Osteoblast (primary cell): ENCODE measurements at regions not wholly inside any gene's neighbourhood (a gene's known extent, or its start where the extent isn't known, plus 50 kb on each side); places are given as distances from the start of the nearest gene placed in this dataset.

Source experiments
- DNase-seq: peaks from one replicate; pipeline ENCODE4 v3.0.0; 2011; ENCODE audit warnings: low spot score, mixed read lengths; ENCODE audit not compliant: insufficient read length; ENCODE audit errors: missing footprints
- H2AFZ ChIP-seq: 2 replicates; pipeline ENCODE4 v1.6.0; 2011; ENCODE audit warnings: mild to moderate bottlenecking, low read length
- H3K27ac ChIP-seq: 2 replicates; pipeline ENCODE4 v1.5.1; 2011; ENCODE audit warnings: mild to moderate bottlenecking, low read depth, low read length, moderate library complexity
- H3K27me3 ChIP-seq: 2 replicates; pipeline ENCODE4 v1.6.0; 2012; ENCODE audit warnings: mild to moderate bottlenecking, control low read depth, inconsistent platforms, low read length, moderate library complexity; ENCODE audit not compliant: insufficient read depth
- H3K36me3 ChIP-seq: 2 replicates; pipeline ENCODE4 v1.5.1; 2011; ENCODE audit warnings: mild to moderate bottlenecking, low read length, control low read depth, moderate library complexity; ENCODE audit not compliant: insufficient read depth
- H3K4me1 ChIP-seq: 2 replicates; pipeline ENCODE4 v1.5.1; 2011; ENCODE audit warnings: mild to moderate bottlenecking, low read length, control low read depth, moderate library complexity; ENCODE audit not compliant: insufficient read depth
- H3K4me2 ChIP-seq: 2 replicates; pipeline ENCODE4 v1.6.0; 2011; ENCODE audit warnings: mild to moderate bottlenecking, low read length; ENCODE audit not compliant: insufficient read depth
- H3K4me3 ChIP-seq: fragments of 200-600 bp; sonication (generic); 3 replicates; pipeline ENCODE4 v1.5.1; 2012; ENCODE audit warnings: mild to moderate bottlenecking, low read length, inconsistent platforms; ENCODE audit not compliant: insufficient read depth
- H3K79me2 ChIP-seq: 2 replicates; pipeline ENCODE4 v1.6.0; 2012; ENCODE audit warnings: mild to moderate bottlenecking, low read length, control low read depth, inconsistent platforms; ENCODE audit not compliant: insufficient read depth
- H3K9me3 ChIP-seq: 2 replicates; pipeline ENCODE4 v1.5.1; 2011; ENCODE audit warnings: low read depth, low read length, control low read depth
- H4K20me1 ChIP-seq: 2 replicates; pipeline ENCODE4 v1.6.0; 2012; ENCODE audit warnings: mild to moderate bottlenecking, low read length, control low read depth; ENCODE audit not compliant: insufficient read depth
- CTCF ChIP-seq: IDR thresholded peaks from 2 replicates; pipeline ENCODE4 v1.5.1; 2011; ENCODE audit warnings: mild to moderate bottlenecking, low read depth, low read length, moderate library complexity; ENCODE audit errors: extremely low read depth

GRCh38 chr3:86739244-86739643 is 251.7 kb downstream of the VGLL3 start:
- Histone ChIP-seq H3K36me3 (no peaks in the 10 kb centered on the region), H3K9me3 (no peaks in the 10 kb centered on the region), H3K27ac (no peak overlapping the region), H4K20me1 (no peaks in the 10 kb centered on the region), H3K4me1 (no peaks in the 10 kb centered on the region), H3K4me3 (no peak overlapping the region), H3K27me3 (no peaks in the 10 kb centered on the region), H3K79me2 (no peaks in the 10 kb centered on the region), H2AFZ (no peak overlapping the region), H3K4me2 (no peak overlapping the region)
- DNase-seq: no peak
- TF ChIP-seq CTCF: no peak

- Histone ChIP-seq H3K36me3 (no peaks in the 10 kb centered on the region), H3K9me3 (no peaks in the 10 kb centered on the region), H3K27me3 (no peaks in the 10 kb centered on the region), H2AFZ (no peak overlapping the region), H3K4me1 (no peaks in the 10 kb centered on the region), H3K4me2 (no peak overlapping the region), H3K4me3 (no peak overlapping the region), H3K27ac (no peak overlapping the region), H4K20me1 (no peaks in the 10 kb centered on the region), H3K79me2 (no peaks in the 10 kb centered on the region)
- no peak for DNase-seq
- TF ChIP-seq CTCF: no peak
These were observed 252.3 kb downstream of the VGLL3 start for GRCh38 chr3:86738684-86739083.

- H2AFZ ChIP-seq: no peak overlapping the region
- no peaks in the 10 kb centered on the region for H3K79me2 ChIP-seq
- H3K9me3 ChIP-seq: no peaks in the 10 kb centered on the region
- H4K20me1 ChIP-seq: no peaks in the 10 kb centered on the region
- H3K36me3 ChIP-seq: no peaks in the 10 kb centered on the region
- no peak overlapping the region for H3K4me2 ChIP-seq
- no peak overlapping the region for H3K4me3 ChIP-seq
- TF ChIP-seq CTCF: no peak
- no peak overlapping the region for H3K27ac ChIP-seq
- no peak for DNase-seq
- H3K27me3 ChIP-seq: no peaks in the 10 kb centered on the region
- no peaks in the 10 kb centered on the region for H3K4me1 ChIP-seq
These were observed 253.4 kb downstream of the VGLL3 start for GRCh38 chr3:86737517-86737916.

GRCh38 chr3:86733257-86733656 is 257.7 kb downstream of the VGLL3 start:
- Histone ChIP-seq H3K4me2 (no peak overlapping the region), H3K4me1 (no peaks in the 10 kb centered on the region), H3K27me3 (no peaks in the 10 kb centered on the region), H4K20me1 (no peaks in the 10 kb centered on the region), H3K4me3 (no peak overlapping the region), H3K27ac (no peak overlapping the region), H3K36me3 (no peaks in the 10 kb centered on the region), H3K9me3 (no peaks in the 10 kb centered on the region), H3K79me2 (no peaks in the 10 kb centered on the region), H2AFZ (no peak overlapping the region)
- TF ChIP-seq CTCF: no peak
- DNase-seq: no peak
